Superior temporal gyrus (tissue), 1 donor: ENCODE measurements at regions not wholly inside any gene's neighbourhood (a gene's known extent, or its start where the extent isn't known, plus 50 kb on each side); places are given as distances from the start of the nearest gene placed in this dataset.
"Not testable (repeated sequence)": the region's sequence is repeated elsewhere in the genome, so short reads cannot be mapped to it uniquely, and the experiment has no call there.

ENCODE experiments used
- DNase-seq: peaks from one replicate; pipeline ENCODE4 v3.0.0-alpha.2; 2016; ENCODE audit errors: extremely low spot score

DNA sequence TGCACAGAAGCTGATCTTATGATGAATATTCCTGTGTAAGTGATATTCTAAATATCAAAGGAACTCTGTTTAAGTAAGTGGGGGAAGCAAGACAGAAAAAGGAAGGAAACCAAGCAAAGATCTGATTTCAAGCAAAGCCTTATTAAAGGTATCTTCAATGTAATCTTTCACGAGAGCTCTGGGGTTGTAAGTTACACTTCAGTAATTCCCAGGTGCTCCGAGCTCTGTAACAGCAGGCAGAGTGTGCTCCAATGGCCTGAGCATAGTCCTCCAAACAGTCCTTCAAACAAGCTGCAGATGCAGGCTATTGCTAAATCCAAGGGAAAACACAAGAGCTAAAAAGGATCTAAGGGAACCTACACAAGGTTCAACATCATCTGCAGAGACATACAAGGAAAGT, 949.7 kb upstream of the TMPRSS15 start:
- no peak for DNase-seq

DNA sequence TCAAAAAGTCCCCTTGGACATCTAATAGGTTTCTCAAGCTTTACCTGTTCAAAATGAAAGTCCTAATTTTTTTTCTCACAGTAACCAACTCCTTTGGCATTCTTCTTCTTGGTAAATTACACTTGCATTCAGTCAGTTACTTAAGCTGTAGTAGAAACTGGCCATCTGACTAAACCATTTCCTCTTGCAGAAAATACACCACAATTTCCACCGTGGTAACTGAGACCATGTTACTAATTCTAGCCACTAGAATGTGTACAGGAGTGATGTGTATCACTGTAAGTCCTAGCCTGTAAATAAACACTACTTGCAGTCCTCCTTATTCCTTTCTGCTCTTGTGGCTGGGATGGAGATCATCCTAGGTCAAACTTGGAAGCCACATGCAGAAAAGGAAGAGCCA, 965.4 kb upstream of the TMPRSS15 start:
- DNase-seq: no peak

DNA sequence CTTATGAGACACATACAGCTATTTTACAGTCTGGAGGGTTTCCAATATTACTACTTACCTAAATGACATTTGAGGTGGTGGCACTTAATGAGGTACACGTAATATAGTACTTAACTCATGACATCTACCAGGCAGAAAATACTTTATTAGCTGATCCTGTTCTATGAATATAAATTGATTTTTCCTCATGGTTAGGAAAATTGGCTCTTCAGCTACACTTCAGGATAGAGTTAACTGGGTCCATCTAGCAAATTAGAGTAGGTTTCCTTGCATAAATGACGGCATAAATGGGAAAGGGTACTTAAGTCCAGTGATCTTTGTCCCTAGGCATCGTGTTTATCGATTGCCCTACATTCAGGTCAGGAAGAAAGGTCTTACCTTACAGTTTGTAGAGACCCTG, 988.8 kb upstream of the TMPRSS15 start:
- DNase-seq: no peak

DNA sequence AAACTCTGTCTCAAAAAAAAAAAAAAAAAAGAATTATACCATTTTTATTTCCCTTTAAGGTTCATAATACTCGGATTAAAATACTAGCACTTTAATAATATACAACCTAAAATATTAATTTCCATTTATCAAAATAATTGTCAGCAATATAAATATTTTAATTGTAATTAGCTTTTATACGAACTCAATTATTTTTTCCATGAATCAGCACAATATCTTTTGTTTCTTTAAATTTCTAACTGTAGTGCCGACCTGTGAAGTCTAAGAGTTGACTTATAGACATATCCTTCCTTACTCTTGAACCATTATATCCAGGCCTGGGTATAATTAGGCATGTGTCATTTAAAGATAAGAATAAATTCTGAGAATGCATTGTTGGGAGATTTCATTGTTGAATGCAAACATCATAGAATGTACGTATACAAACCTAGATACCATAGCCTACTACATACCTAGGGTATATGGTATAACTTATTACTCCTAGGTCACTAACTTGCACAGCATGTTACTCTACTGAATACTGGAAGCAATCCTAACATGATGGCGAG, 996.7 kb upstream of the TMPRSS15 start:
- DNase-seq: no peak

DNA sequence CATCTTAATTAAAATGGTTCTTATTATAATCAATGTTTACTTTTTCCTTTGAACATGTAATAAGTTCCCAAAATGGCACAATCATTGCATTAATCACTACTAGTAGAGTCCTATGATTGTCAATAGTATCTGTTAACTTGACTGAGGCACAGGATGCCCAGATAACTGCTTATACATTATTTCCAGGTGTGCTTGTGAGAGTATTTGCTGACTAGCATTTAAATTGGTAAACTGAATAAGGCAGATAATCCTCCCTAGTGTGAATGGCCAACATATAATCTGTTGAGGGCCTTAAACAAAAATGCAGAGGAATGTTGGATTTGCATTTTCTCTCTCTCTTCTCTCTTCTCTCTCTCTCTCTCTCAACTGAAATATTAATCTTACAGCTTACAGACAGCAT, 999.3 kb upstream of the TMPRSS15 start:
- DNase-seq: no peak

DNA sequence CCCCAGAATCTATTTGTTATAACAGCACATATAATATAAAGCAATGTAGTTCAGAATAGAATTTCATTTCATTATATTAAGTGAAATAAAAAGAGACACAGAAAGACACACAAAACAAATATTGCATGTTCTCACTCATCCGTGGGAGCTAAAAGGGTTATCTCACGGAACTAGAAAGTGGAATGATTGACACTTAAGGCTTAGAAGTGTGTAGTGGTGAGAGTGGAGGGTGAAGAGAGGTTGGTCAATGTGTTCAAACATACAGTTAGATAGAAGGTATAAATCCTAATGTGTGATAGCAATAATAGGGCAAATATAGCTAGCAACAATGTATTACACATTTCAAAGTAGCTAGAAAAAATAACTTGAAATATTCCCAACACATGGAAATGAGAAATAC, 1001.7 kb upstream of the TMPRSS15 start:
- DNase-seq: no peak

DNA sequence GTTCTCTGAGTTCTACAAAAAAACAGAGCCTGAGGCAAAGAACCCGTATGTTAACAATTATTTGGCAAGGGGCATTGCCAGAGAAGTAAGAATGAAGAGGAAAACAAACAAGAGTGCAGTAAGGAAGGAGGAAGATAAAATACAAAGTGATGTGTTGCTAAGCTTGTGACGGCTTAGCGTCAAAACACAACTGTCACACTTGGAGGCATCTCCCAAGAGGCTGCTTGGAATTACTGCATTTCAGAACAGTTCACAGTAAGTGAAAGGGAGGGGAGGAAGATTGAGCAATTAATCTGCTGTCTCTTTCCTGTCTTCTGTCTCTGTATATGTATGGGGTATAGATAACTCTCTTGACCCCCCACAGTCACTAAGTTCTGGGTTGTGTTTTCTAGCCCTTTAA, 1017.0 kb upstream of the TMPRSS15 start:
- DNase-seq: no peak

DNA sequence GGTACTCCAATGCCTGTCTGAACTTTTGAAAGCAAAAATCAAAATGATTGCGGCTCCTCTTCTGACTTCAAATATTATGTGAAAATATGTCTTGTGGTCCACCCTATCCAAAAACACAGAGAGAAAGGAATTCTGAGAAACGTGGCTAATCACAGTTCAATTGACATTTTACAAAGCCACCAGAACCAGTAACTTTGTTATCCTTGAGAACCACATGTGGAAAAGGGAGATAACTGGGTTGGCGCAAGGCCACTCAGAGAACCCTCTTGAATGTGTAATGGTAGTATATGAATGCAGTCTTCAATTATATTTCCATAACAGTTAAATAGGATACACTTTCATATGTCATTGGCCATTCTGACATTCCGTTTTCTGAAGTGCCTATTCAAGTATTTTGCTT, 1030.0 kb upstream of the TMPRSS15 start:
- no peak for DNase-seq

DNA sequence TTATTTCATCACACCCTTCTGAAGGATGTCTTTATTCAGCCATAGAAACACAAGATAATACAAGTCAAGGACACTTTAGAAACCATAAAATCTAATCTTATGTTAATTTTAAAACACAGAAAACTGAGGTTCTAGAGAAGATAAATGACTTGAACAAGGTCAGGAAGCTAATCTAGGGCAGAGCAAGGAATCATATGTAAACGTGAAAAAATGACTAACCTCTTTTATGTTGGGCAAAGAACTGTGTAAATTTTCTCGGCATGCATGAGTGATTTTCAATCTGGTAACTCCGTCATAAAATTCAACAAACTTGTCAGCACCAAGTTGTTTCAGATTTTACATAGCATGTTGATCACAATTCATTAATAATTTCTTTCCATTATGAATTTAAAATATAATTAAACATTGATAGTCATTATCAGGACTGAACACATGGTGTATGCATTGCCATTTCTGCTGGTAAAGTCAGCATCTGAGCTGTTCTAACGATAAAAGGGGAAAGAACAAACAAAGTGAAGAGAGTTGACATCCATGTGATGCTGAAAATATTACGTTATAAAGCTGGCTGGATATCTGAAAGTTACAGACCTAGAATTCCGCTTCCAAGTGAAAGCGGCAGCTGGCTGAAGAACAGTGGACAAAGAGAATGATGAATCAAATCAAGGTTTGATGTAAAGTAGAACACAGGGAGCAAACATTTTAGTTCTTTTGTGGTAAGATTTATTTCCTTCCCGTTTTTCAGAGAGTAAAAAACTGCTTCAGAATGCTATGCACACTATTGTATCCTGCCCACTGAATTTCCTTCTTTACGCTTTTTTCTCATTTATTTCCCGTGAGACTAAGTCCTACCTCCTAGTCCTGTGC, 1037.4 kb upstream of the TMPRSS15 start:
- DNase-seq: no peak

DNA sequence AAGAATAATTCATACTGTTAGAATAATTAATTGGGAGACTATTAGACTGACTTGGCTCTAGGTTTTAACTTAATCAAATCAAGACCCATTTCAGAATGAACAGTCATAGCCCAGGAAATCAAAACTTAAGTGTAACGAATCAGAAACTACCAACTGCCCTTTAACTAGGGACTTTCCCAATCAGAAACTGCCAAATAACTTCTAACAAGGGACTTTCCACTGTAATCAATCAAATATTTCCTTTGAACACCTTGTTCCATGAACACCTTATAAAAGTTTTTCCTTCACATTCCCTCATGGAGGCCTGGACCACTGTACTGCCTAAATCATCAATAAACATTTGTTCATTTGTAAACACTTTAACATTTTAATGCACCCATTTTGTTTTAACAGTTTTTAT, 1054.7 kb upstream of the TMPRSS15 start:
- DNase-seq: no peak

DNA sequence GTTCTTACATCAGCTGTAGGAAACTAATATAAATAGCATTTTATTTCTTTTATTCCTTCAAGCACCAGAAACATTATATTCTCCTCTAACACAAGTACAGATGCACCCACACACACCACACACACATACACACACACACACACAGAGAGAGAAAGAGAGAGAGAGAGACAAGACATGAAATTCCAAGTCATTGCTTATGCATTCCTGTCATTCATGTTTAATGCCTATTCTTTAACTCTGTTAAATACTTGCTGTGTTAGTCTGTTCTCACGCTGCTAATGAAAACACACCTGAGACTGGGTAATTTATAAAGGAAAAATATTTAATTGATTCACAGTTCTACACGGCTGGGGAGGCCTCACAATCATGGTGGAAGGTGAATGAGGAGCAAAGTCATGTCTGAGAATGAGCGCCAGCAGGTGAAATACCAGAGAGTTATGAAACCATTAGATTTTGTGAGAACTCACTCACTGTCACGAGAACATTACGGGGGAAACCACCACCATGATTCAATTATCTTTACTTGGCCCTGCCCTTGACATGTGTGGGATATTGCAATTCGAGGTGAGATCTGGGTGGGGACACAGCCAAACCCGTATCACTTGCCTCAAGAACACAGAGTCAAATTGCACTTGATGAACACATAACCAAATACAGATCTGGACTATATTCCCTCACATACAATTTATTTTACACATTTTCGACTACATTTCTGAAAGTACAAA, 1058.1 kb upstream of the TMPRSS15 start:
- no peak for DNase-seq

DNA sequence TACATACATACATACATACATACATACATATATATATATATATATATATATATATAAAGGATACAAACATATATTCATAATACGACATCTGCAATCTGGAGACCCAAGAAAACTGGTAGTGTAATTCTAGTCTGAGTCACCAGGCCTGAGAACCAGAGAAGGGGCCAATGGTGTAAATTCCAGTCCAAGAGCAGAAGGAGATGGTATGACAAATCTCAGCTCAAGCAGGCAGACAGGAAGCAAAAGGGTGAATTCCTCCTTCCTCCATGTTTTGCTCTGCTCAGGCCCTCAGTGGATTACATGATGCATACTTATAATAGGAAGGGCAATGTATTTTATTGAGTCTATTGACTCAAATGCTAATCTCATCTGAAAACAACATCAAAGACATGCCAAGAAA, 1060.4 kb upstream of the TMPRSS15 start:
- no peak for DNase-seq

DNA sequence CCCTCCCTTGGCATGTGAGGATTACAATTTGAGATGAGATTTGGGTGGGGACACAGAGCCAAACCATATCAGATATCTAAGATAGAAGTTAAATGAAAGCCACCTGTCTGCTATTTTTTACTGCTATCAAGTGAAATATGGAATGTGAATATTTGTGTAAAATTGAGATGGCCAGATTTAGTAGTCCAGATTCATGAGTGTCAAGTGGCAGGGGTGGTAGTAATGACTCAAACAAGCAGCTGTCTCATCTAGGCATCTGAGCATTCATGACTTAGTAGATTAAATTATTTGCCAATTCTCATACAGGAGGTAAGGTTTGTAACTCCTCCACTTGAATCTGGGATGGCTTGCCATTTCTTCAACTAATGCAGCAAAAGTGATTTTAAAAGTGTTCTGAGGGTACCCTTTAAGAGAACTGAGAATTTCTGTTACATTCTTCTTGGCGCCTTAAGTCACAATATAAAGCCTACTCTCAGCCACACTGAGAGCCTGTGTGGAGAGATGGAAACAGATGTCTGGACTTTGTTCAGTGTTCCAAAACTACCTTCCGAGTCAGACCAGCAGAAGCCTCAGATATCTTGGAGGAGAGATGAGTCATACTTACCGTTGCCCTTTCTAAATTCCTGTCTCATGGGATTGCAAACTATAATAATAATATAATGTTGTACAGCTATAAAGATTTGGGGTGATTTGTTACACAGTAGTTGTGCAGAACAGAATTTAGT, 1065.6 kb upstream of the TMPRSS15 start:
- DNase-seq: no peak

DNA sequence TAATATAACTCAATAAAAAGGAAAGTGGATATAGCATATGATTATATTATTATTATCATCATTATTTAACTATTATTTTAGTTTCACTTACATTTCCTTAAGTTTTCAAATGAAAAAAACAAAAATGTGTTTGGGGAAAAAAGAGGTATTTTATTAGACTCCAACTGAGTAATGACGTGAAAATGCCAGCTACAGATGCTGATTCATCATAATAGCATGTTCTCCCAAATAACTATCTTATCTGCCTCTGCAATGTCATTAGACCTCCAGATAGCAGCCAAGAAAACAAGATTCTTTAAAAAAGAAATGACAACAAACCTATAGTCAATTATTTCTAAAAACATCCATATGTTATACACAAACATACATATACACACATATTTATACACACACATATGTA, 1071.9 kb upstream of the TMPRSS15 start:
- DNase-seq: no peak

DNA sequence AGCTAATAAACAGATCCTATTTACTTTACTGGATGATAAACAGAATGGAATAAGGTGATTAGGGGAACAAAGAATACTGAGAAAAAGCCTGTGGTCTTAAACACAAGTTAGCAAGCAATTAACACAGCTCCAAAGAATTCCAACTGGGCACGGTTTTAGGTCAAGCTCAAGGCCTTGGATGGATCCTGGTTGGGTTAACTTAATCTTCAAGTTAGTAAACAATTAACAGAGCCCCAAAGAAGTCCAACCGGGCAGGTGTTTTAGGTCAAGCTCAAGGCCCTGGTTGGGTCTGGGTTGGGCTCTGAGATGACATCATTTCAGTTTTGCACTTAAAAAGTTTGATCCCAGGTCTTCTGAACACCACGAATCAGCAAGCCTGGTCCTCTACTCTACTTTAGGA, 1086.3 kb upstream of the TMPRSS15 start:
- no peak for DNase-seq

DNA sequence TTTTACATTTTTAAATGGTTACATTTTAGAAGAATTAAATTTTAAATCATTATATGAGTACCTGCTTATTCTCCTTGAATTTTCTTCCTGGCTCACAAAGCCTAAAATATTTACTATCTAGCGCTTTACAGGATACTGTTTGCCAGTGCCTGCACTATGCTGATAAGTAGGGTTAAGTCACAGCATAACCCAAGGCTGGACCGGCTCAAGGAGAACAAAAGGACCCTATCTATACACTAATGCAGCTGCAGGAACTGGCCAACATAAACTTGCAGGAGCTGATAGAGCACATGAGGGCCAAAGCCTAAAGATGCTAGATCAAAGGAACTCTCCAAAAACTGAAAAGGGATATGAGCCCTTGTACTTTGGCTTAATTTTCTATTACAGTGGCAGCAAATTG, 1086.9 kb upstream of the TMPRSS15 start:
- DNase-seq: no peak

DNA sequence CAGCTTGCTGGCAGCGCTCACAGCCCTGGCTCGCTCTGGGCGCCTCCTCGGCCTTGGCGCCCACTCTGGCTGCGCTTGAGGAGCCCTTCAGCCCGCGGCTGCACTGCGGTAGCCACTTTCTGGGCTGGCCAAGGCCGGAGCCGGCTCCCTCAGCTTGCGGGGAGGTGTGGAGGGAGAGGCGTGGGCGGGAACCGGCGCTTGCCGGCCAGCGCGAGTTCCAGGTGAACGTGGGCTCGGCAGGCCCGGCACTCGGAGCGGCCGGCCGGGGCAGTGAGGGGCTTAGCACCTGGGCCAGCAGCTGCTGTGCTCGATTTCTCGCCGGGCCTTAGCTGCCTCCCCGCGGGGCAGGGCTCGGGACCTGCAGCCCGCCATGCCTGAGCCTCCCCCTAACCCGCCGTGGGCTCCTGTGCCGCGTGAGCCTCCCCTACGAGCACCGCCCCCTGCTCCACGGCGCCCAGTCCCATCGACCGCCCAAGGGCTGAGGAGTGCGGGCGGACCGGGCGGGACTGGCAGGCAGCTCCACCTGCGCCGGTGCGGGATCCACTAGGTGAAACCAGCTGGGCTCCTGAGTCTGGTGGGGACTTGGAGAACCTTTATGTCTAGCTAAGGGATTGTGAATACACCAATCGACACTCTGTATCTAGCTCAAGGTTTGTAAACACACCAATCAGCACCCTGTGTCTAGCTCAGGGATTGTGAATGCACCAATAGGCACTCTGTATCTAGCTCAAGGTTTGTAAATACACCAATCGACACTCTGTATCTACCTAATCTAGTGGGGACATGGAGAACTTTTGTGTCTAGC, 1090.1 kb upstream of the TMPRSS15 start:
- not testable (repeated sequence) for DNase-seq

DNA sequence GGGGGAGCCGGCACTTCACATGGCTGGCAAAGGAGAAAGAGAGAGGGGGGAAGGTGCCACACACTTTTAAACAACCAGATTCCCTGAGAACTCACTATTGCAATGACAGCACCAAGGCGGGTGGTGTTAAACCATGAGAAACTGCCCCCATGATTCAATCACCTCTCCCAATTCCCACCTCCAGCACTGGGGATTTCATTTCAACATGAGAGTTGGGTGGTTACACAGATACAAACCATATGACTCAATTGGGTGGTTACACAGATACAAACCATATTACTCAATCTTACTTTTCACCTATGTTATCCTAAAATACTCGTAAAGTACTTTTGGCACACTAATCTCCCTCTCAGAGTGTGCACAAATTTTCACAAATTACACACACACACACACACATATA, 1097.5 kb upstream of the TMPRSS15 start:
- DNase-seq: no peak

DNA sequence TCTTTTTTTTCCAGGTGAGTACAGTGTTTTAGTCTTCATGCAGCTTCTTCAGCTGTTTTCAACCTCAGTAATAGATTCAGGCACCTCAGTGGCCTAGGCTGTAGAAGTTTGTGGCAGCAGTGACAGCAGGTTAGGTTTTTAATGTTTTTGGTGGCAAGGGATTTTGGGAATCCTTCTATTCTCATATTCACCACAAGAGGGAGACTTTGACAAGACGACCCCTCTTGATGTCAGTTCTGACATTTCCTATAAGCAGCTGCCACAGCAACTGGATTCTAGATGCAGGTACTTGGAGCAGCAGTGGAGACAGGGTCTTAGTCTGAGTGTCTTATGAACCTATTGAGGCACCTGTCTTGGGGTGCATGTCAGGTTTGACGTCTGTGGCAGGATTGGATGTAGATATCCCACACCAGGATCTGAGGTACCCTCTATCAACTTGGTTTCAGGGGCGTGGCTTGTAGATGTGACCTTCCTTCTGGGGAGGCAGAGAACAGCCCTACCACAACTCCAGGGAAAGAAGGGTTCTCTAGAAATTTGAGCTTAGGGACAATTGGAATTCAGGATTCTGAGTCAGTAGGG, 1104.2 kb upstream of the TMPRSS15 start:
- DNase-seq: no peak

DNA sequence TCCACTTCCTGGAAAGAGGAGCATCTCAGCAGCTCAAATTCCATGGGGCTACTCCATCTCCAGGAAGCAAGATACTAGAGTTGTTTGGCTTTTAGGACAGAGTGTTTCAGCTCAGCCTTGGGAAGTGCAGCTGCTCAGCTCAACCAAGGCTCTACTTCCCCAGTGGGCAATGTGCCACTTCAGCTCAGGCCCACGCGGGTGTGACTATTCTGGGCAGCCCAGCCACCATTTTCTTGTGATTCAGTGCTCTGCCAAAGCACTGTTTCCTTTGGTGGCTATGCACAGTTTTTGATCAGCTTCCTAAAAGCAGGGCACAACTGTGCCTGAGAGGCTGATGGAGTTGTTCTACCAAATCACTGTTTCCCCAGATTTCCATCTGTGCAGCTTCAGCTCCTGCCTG, 1104.9 kb upstream of the TMPRSS15 start:
- DNase-seq: no peak

DNA sequence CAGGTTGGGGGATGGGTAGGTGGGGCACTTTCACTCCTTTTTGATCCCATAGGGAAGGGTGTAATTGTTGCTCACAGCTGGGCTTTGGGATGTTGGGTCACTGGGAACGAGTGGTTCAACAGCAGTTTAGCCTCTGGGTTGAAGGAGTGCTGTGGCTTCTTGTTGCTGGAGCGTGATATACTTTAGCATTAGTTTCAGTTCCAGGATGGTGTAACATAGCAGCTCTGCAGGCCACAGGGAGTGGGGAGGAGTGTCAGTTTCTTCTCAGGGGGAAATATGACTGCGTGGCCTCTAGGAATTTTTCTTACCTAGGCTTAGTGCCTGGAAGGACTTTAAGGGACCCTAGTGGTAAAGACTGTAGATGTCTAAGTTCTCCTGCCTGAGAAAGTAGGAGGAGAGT, 1105.3 kb upstream of the TMPRSS15 start:
- no peak for DNase-seq
